PFSK-1 (cell line): ENCODE measurements at regions not wholly inside any gene's neighbourhood (a gene's known extent, or its start where the extent isn't known, plus 50 kb on each side); places are given as distances from the start of the nearest gene placed in this dataset.

Experiments used
- FOXP2 ChIP-seq: optimal IDR thresholded peaks from 2 replicates; pipeline ENCODE3; 2011; ENCODE audit warnings: borderline replicate concordance, control low read depth, inconsistent platforms; ENCODE audit not compliant: insufficient read depth; ENCODE audit errors: extremely low read length, extremely low read depth
- POLR2AphosphoS5 ChIP-seq: IDR thresholded peaks from 2 replicates; pipeline ENCODE4 v1.6.1; 2012; ENCODE audit warnings: low read depth, mild to moderate bottlenecking, control low read depth, low read length, moderate library complexity
- REST ChIP-seq, 2 experiments: IDR thresholded peaks; 2 replicates each; pipeline versions ENCODE4 v1.6.1 to v1.8.0; 2011 to 2012; ENCODE audit warnings: low read depth in 2 of 2, low read length in 2 of 2, control low read depth in 1 of 2, inconsistent platforms in 1 of 2, mild to moderate bottlenecking in 1 of 2, moderate library complexity in 1 of 2; ENCODE audit not compliant: insufficient read depth in 1 of 2
- SIN3A ChIP-seq: IDR thresholded peaks from 2 replicates; pipeline ENCODE4 v1.6.1; 2012; ENCODE audit warnings: mild to moderate bottlenecking, low read length, moderate library complexity, borderline replicate concordance; ENCODE audit not compliant: insufficient read depth
- TAF1 ChIP-seq: IDR thresholded peaks from 2 replicates; pipeline ENCODE4 v1.6.1; 2012; ENCODE audit warnings: low read length, control low read depth, borderline replicate concordance; ENCODE audit not compliant: insufficient read depth

GRCh38 chr3:27617552-27617951 is 104.6 kb downstream of the EOMES start:
- no peak for TF ChIP-seq POLR2AphosphoS5
- TF ChIP-seq SIN3A: no peak
- no peak for TF ChIP-seq FOXP2
- TF ChIP-seq TAF1: no peak
- TF ChIP-seq REST (IDR thresholded peaks at IDR 0.05; ENCODE audit: insufficient read depth in 1 of 2, low read depth in 2 of 2, low read length in 2 of 2): no peak

GRCh38 chr3:27616031-27616430 is 106.1 kb downstream of the EOMES start:
- no peak for TF ChIP-seq POLR2AphosphoS5
- TF ChIP-seq TAF1: no peak
- no peak for TF ChIP-seq REST (IDR thresholded peaks at IDR 0.05; ENCODE audit: insufficient read depth in 1 of 2, low read depth in 2 of 2, low read length in 2 of 2)
- no peak for TF ChIP-seq SIN3A
- TF ChIP-seq FOXP2: no peak

GRCh38 chr3:27615555-27615954 is 106.6 kb downstream of the EOMES start:
- no peak for TF ChIP-seq FOXP2
- TF ChIP-seq SIN3A: no peak
- TF ChIP-seq TAF1: no peak
- no peak for TF ChIP-seq POLR2AphosphoS5
- no peak for TF ChIP-seq REST (IDR thresholded peaks at IDR 0.05; ENCODE audit: insufficient read depth in 1 of 2, low read depth in 2 of 2, low read length in 2 of 2)

- no peak for TF ChIP-seq FOXP2
- no peak for TF ChIP-seq SIN3A
- no peak for TF ChIP-seq TAF1
Measured at GRCh38 chr3:27614592-27614991, 107.5 kb downstream of the EOMES start.

GRCh38 chr3:27613846-27614500 is 108.2 kb downstream of the EOMES start:
- TF ChIP-seq SIN3A (no peak), FOXP2 (no peak), TAF1 (no peak), REST (IDR thresholded peaks at IDR 0.05; ENCODE audit: insufficient read depth in 1 of 2, low read depth in 2 of 2, low read length in 2 of 2) (no peak), POLR2AphosphoS5 (no peak)
